ENCODE measurements at regions not wholly inside any gene's neighbourhood (a gene's known extent, or its start where the extent isn't known, plus 50 kb on each side); places are given as distances from the start of the nearest gene placed in this dataset.

DNA sequence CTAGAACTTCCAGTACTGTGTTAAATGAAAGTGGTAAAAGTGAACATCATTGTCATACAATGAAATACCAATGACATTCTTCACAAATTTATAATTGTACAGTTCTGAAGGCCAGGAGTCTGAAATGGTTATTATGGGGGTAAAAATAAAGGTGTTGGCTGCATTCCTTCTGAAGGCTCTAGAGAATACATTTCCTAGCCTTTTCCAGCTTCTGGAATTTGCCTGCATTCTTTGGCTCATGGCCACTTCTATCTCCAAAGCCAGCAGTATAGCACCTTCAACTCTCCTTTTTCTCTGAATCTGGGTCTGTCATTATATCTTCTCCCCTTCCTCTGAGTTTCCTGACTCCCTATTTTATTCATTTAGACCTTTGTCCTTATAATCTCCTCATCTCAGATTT is 1232.7 kb upstream of the TENM4 start:
- no peak overlapping the region for H3K4me3 Mint-ChIP-seq
- H3K4me2 ChIP-seq, result no peak overlapping the region
- TF ChIP-seq EZH2phosphoT487 (IDR thresholded peaks at IDR 0.05), result no peak
- TF ChIP-seq, protein P1, sequence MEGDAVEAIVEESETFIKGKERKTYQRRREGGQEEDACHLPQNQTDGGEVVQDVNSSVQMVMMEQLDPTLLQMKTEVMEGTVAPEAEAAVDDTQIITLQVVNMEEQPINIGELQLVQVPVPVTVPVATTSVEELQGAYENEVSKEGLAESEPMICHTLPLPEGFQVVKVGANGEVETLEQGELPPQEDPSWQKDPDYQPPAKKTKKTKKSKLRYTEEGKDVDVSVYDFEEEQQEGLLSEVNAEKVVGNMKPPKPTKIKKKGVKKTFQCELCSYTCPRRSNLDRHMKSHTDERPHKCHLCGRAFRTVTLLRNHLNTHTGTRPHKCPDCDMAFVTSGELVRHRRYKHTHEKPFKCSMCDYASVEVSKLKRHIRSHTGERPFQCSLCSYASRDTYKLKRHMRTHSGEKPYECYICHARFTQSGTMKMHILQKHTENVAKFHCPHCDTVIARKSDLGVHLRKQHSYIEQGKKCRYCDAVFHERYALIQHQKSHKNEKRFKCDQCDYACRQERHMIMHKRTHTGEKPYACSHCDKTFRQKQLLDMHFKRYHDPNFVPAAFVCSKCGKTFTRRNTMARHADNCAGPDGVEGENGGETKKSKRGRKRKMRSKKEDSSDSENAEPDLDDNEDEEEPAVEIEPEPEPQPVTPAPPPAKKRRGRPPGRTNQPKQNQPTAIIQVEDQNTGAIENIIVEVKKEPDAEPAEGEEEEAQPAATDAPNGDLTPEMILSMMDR (IDR thresholded peaks at IDR 0.05), result no peak
- no peak for TF ChIP-seq EZH2 (IDR thresholded peaks at IDR 0.05)
- H3K36me3 ChIP-seq, result no peaks in the 10 kb centered on the region
- H3K36me3 Mint-ChIP-seq, result no peaks in the 10 kb centered on the region
- H3K27ac Mint-ChIP-seq, result no peak overlapping the region
- no peak overlapping the region for H3K27ac ChIP-seq
- H3K4me3 ChIP-seq, result no peak overlapping the region
- H3K27me3 Mint-ChIP-seq (ENCODE audit: insufficient read depth, low read depth), result no peaks in the 10 kb centered on the region
- no peaks in the 10 kb centered on the region for H3F3A ChIP-seq (ENCODE audit: low read depth)
- no peaks in the 10 kb centered on the region for H3K9me3 ChIP-seq (ENCODE audit: low read depth)
- H3K4me1 Mint-ChIP-seq, result peaks cover 2% of the 10 kb centered on the region
- H3K4me1 ChIP-seq, result no peaks in the 10 kb centered on the region
- no peak overlapping the region for H2AFZ ChIP-seq (replicated peaks)
- no peak for DNase-seq (ENCODE audit: low spot score)
- H3K9me3 Mint-ChIP-seq, result peaks cover under 1% of the 10 kb centered on the region
- H3K27me3 ChIP-seq, result no peaks in the 10 kb centered on the region
- H4K20me1 ChIP-seq (ENCODE audit: low read depth), result no peaks in the 10 kb centered on the region
- no peaks in the 10 kb centered on the region for H3K79me2 ChIP-seq (ENCODE audit: low read depth)
- H3K9ac ChIP-seq, result no peak overlapping the region

DNA sequence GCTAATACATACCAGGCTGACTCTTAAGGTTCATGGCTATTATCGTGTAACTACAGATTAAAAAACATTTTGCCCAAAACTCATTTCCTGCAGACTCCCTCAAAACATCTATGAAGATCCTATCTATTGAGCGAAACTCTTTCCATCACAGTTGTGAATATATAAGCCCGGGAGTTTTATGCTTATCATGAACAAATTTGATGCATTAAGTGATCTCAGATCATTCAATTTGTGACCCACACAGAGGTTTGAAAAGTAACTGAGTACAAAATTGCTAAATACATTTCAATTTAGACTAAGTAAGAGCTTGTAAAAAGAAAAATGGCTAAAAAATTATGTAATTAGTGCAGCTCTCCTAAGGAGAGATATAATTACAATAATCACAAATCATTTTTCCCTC is 1228.8 kb upstream of the TENM4 start:
- DNase-seq (ENCODE audit: low spot score), result no peak
- Histone ChIP-seq H3K36me3 (no peaks in the 10 kb centered on the region), H4K20me1 (ENCODE audit: low read depth) (no peaks in the 10 kb centered on the region), H3K9ac (no peak overlapping the region), H3K79me2 (ENCODE audit: low read depth) (no peaks in the 10 kb centered on the region), H3F3A (ENCODE audit: low read depth) (no peaks in the 10 kb centered on the region), H2AFZ (replicated peaks) (no peak overlapping the region), H3K9me3 (ENCODE audit: low read depth) (no peaks in the 10 kb centered on the region), H3K4me1 (no peaks in the 10 kb centered on the region), H3K27ac (no peak overlapping the region), H3K4me2 (no peak overlapping the region), H3K27me3 (no peaks in the 10 kb centered on the region), H3K4me3 (no peak overlapping the region)
- Mint-ChIP-seq H3K4me1 (peaks cover 2% of the 10 kb centered on the region), H3K36me3 (no peaks in the 10 kb centered on the region), H3K27ac (no peak overlapping the region), H3K9me3 (no peaks in the 10 kb centered on the region), H3K4me3 (no peak overlapping the region), H3K27me3 (ENCODE audit: insufficient read depth, low read depth) (no peaks in the 10 kb centered on the region)
- TF ChIP-seq EZH2 (IDR thresholded peaks at IDR 0.05) (no peak), EZH2phosphoT487 (IDR thresholded peaks at IDR 0.05) (no peak)
- TF ChIP-seq, protein P1 (IDR thresholded peaks at IDR 0.05), result no peak

DNA sequence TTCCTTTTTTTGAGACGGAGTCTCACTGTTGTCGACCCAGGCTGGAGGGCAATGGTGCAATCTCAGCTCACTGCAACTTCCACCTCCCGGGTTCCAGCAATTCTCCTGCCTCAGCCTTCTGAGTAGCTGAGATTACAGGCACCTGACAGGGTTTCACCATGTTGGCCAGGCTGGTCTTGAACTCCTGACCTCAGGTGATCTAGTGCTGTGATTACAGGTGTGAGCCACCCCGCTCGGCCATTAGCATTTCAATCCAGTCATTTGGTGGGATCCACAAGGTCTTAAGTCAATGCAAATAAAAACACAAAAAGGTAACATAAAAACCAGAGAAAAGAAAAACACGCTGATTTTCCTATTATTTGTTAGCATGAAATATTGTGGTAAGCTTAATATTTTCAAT is 1227.2 kb upstream of the TENM4 start:
- Histone ChIP-seq H3K27ac (no peak overlapping the region), H3F3A (ENCODE audit: low read depth) (no peaks in the 10 kb centered on the region), H3K27me3 (no peaks in the 10 kb centered on the region), H3K4me1 (no peaks in the 10 kb centered on the region), H2AFZ (replicated peaks) (no peak overlapping the region), H3K79me2 (ENCODE audit: low read depth) (no peaks in the 10 kb centered on the region), H3K9me3 (ENCODE audit: low read depth) (no peaks in the 10 kb centered on the region), H4K20me1 (ENCODE audit: low read depth) (no peaks in the 10 kb centered on the region), H3K36me3 (no peaks in the 10 kb centered on the region), H3K9ac (no peak overlapping the region), H3K4me2 (no peak overlapping the region), H3K4me3 (no peak overlapping the region)
- no peak for DNase-seq (ENCODE audit: low spot score)
- no peak for TF ChIP-seq EZH2 (IDR thresholded peaks at IDR 0.05)
- TF ChIP-seq, protein P1 (IDR thresholded peaks at IDR 0.05), result no peak
- no peak for TF ChIP-seq EZH2phosphoT487 (IDR thresholded peaks at IDR 0.05)
- H3K27me3 Mint-ChIP-seq (ENCODE audit: insufficient read depth, low read depth), result no peaks in the 10 kb centered on the region
- no peaks in the 10 kb centered on the region for H3K36me3 Mint-ChIP-seq
- peaks cover 2% of the 10 kb centered on the region for H3K4me1 Mint-ChIP-seq
- H3K9me3 Mint-ChIP-seq, result no peaks in the 10 kb centered on the region
- no peak overlapping the region for H3K27ac Mint-ChIP-seq
- H3K4me3 Mint-ChIP-seq, result no peak overlapping the region

DNA sequence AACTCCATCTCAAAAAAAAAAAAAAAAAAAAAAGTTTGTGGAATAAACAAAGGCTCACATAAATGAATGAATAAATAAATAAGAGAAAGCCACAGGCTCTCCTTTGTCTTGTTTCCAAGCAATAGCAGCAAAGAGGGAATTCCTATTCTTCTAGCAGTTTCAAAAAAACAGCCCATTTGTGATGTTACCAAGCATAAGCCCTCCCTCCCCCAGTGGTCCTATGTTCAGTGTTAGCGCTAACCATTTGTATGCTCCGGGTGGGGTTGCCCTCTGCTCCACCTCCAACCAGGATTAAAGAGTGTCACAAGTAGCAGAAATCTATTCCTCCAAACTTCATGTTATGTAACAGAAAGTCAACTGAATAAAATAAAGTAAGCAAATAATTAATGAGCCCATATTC is 1215.0 kb upstream of the TENM4 start:
- Mint-ChIP-seq H3K27ac (no peak overlapping the region), H3K4me3 (no peak overlapping the region), H3K36me3 (no peaks in the 10 kb centered on the region), H3K27me3 (ENCODE audit: insufficient read depth, low read depth) (peaks cover 4% of the 10 kb centered on the region), H3K4me1 (peaks cover 12% of the 10 kb centered on the region), H3K9me3 (no peaks in the 10 kb centered on the region)
- no peak overlapping the region for H3K4me2 ChIP-seq
- no peaks in the 10 kb centered on the region for H3K4me1 ChIP-seq
- H3K27ac ChIP-seq, result no peak overlapping the region
- H3K9ac ChIP-seq, result no peak overlapping the region
- H4K20me1 ChIP-seq (ENCODE audit: low read depth), result no peaks in the 10 kb centered on the region
- H3K4me3 ChIP-seq, result no peak overlapping the region
- no peaks in the 10 kb centered on the region for H3K9me3 ChIP-seq (ENCODE audit: low read depth)
- no peak overlapping the region for H2AFZ ChIP-seq (replicated peaks)
- H3K27me3 ChIP-seq, result no peaks in the 10 kb centered on the region
- no peaks in the 10 kb centered on the region for H3K36me3 ChIP-seq
- TF ChIP-seq, protein P1 (IDR thresholded peaks at IDR 0.05), result no peak
- no peak for TF ChIP-seq EZH2phosphoT487 (IDR thresholded peaks at IDR 0.05)
- no peak for TF ChIP-seq EZH2 (IDR thresholded peaks at IDR 0.05)
- no peaks in the 10 kb centered on the region for H3F3A ChIP-seq (ENCODE audit: low read depth)
- DNase-seq (ENCODE audit: low spot score), result no peak
- H3K79me2 ChIP-seq (ENCODE audit: low read depth), result no peaks in the 10 kb centered on the region

Data from neural progenitor cell (in vitro differentiated cells).